Prostate gland (tissue), 2 donors: ENCODE measurements at regions not wholly inside any gene's neighbourhood (a gene's known extent, or its start where the extent isn't known, plus 50 kb on each side); places are given as distances from the start of the nearest gene placed in this dataset.

Experiments
- POLR2A ChIP-seq: fragments of 450-650 bp; IDR thresholded peaks from one replicate; pipeline ENCODE4 v1.6.1; 2016; ENCODE audit warnings: antibody characterized with exemption, mild to moderate bottlenecking
- TF ChIP-seq, protein P1 (sequence below), 4 experiments: fragments of 200-600 bp in 2 of 4; fragments of 450-650 bp in 2 of 4; sonication (generic) in 2 of 4; IDR thresholded peaks; 1 replicate in 3 of 4; 2 replicates in 1 of 4; pipeline ENCODE4 v1.5.1; 2016 to 2019; ENCODE audit warnings: antibody characterized with exemption in 4 of 4, mild to moderate bottlenecking in 2 of 4, moderate library complexity in 2 of 4

GRCh38 chr10:25707572-25707971 is 226.5 kb upstream of the MYO3A start:
- TF ChIP-seq, protein P1, sequence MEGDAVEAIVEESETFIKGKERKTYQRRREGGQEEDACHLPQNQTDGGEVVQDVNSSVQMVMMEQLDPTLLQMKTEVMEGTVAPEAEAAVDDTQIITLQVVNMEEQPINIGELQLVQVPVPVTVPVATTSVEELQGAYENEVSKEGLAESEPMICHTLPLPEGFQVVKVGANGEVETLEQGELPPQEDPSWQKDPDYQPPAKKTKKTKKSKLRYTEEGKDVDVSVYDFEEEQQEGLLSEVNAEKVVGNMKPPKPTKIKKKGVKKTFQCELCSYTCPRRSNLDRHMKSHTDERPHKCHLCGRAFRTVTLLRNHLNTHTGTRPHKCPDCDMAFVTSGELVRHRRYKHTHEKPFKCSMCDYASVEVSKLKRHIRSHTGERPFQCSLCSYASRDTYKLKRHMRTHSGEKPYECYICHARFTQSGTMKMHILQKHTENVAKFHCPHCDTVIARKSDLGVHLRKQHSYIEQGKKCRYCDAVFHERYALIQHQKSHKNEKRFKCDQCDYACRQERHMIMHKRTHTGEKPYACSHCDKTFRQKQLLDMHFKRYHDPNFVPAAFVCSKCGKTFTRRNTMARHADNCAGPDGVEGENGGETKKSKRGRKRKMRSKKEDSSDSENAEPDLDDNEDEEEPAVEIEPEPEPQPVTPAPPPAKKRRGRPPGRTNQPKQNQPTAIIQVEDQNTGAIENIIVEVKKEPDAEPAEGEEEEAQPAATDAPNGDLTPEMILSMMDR (IDR thresholded peaks at IDR 0.05), result no peak
- TF ChIP-seq POLR2A, result no peak
